Hematopoietic multipotent progenitor cell treated with erythropoietin and hydrocortisone succinate and interleukin-3 and kit ligand, for 15 days (in vitro differentiated cells): ENCODE measurements at regions not wholly inside any gene's neighbourhood (a gene's known extent, or its start where the extent isn't known, plus 50 kb on each side); places are given as distances from the start of the nearest gene placed in this dataset.

ENCODE experiments used
- DNase-seq: peaks from one replicate; pipeline ENCODE4 v3.0.0-alpha.2; 2015; ENCODE audit warnings: low spot score

- DNase-seq = no peak
Measured at GRCh38 chr3:101081999-101082398, 88.8 kb upstream of the ABI3BP start.

DNA sequence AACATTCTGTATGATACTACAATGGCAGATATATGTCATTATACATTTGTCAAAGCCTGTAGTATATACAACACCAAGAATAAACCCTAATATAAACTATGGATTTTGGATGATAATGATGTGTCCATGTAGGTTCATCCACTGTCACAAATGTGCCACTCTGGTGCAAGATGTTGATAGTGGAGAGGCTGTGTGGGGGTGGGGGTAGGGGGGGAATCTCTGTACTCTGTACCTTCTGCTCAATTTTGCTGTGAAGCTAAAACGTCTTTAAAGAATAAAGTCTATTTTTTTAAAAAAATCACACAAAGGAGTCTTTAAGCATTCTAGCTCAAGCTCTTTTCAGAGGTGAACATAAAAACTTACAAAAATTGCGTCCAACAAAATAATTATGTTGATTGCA lies 88.2 kb upstream of the ABI3BP start:
- DNase-seq = no peak

DNA sequence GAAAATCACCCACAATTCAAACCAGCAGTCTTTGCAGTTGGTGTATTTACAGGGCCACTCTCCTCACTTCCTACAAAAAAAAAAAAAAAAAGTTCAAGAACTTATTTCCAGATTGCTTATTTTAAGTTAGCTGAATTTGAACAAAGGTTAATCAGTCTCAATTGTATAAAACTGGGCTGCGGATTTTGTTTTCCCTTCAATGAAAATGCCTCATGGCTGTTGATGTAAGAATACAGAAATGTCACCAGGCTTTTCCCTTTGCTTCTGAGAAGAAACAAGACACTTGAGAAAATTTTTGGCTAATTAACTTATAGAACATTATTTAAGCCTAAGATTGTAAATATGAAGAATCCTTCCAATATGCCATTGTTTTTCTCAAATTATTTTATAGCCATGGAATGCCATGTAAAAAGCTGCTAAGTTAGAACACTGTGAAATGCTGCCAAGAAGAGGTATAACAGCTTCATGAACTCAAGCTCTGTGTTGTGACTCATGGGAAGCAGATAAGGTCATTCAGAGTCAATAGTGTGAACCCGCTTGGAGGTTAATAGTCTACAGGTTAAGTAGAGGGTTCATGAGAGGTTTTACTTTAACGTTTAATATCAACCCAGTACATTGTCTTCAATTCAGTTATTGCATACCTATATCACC lies 84.3 kb upstream of the ABI3BP start:
- DNase-seq = no peak

DNA sequence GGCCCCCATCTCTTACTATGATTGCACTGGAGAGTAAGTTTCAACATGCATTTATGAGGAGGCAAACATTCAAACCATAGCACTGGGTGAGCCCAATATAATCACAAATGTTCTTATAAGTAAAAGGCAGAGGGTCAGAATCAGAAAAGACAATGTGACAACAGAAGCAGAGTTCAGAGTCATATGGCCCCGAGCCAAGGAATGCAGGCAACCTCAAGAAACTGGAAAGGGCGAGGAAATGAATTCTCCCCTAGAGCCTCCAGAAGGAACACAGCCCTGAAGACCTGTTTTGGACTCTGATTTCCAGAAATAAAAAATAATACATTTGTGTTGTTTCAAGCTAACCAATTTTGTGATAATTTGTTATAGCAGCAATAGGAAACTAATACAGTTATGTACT lies 81.3 kb upstream of the ABI3BP start:
- DNase-seq = no peak

- no peak for DNase-seq
Measured at GRCh38 chr3:101072300-101072699, 79.1 kb upstream of the ABI3BP start.

DNA sequence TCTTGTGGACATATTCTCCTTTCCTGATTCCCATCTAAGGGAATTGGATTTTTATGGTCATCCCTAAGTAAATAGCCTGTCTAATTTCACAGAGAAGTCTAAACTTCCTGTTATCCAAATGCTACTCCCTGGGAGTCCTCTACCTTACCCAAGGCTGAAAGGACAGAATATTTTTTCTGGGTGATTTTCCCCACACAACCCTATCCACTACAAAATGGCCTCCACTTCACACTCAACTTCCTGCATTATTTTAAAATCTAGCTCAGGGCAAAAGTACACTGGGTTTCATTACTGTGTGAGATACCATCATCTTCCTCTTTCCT lies 77.5 kb upstream of the ABI3BP start:
- no peak for DNase-seq

GRCh38 chr3:101069901-101070798 lies 76.9 kb upstream of the ABI3BP start:
- peak; percentile 56 for DNase-seq

- DNase-seq = no peak
Measured at GRCh38 chr3:101068876-101069606, 75.8 kb upstream of the ABI3BP start.

DNA sequence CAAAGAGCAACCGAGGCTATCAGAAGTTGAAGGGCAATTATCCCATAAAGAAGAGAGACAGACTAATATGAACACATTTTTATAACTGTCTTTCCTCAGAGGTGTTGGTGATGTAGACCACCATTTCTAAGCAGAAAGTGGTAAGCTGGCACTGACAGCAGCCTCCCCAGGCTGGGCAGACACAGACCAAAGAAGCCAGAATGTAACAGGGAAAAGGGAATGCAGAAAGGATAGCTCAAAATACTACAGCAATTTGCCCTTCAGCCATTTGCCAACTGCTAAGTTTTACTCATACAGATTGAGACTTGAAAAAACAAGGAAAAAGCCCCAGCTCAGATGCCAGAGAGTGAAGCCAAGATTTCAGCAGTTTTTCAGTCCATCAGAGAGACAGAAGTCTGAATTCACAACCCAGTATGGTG lies 73.5 kb upstream of the ABI3BP start:
- no peak for DNase-seq

DNA sequence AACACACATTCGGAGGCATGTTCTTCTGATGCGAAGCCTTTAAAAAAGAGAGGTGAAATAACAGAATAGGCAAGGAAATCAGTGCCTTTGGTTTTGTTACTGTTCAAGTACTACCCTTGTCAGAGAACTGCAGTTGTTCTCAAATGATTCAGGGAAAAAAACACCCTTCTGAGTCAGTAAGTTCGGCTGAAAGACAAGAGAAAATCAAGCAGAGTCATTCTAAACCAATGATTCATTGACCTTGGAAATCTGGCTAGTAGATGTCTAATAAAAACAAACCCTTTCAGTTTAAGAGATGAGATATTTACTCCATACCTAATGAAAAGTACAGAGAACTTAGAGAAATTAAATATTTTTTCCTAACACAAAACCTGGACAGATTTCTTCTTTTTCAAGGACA lies 72.7 kb upstream of the ABI3BP start:
- DNase-seq = no peak

DNA sequence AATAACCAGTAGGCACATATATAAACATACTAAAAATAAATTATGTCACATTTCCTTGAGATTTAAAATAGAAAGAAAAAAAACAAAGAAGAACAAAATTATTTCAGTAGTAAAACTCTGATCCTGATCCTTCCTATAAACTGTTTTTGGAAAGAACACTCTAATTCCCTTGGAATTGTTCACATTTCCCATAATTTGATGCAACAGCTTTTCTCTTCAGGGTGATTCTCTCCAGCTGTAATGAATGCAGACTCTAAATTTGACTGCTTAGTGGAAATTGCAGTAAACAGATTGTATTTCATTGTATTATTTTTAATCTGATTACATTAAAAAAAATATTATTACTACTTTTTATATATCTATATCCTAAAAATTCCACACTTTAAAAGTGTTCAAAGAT lies 70.2 kb upstream of the ABI3BP start:
- DNase-seq = no peak

- DNase-seq = no peak
Measured at GRCh38 chr3:101061312-101061711, 68.1 kb upstream of the ABI3BP start.

DNA sequence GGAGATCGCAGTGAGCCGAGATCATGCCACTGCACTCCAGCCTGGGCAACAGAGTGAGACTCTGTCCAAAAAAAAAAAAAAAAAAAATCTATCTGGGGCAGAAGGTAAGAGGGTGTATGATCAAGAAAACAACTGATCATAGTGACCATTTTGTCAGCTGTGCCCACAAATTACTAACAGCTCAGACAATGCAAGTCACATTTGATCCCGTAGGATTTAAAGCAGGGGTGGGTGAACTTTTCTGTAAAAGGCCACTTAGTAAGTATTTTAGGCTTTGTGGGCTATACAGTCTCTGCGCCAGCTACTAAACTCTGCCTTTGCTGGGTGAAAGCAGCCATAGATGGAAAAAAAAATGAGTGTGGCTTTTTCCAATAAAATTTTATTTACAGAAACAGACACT lies 57.6 kb upstream of the ABI3BP start:
- no peak for DNase-seq

- no peak for DNase-seq
Measured at GRCh38 chr3:101050046-101050445, 56.8 kb upstream of the ABI3BP start.

DNA sequence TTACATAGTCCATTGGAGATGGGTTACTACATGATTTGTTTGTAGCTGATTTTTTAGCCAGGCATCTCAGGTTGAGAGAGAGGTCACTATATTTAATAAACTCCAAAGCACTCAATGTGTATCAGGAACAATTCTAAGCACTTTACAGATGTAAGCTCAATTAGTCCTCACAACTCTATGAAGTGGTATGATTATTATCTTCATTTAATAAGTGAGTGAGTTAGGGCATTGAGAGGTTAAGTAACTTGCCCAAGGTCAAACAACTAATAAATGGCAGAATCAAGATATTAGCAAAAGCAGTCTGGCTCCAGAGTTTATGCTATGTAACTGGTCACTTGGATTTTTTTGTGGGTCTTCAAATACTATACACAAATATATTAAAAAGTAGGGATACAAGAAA lies 56.3 kb upstream of the ABI3BP start:
- no peak for DNase-seq

GRCh38 chr3:101043687-101044078 lies 50.5 kb upstream of the ABI3BP start:
- no peak for DNase-seq

- DNase-seq = no peak
Measured at GRCh38 chr3:101042996-101043686, 49.9 kb upstream of the ABI3BP start.
